SK-N-SH treated with all-trans-retinoic acid at 6 μM for 48 hours (cell line): ENCODE measurements at regions not wholly inside any gene's neighbourhood (a gene's known extent, or its start where the extent isn't known, plus 50 kb on each side); places are given as distances from the start of the nearest gene placed in this dataset.

Source experiments
- ATAC-seq: fragments of 200-7000 bp; cut with Tn5 transposase; 3 replicates; pipeline ENCODE4 v1.9.1; 2020; ENCODE audit warnings: mild to moderate bottlenecking, moderate library complexity
- ARNTL ChIP-seq: fragments of 450-650 bp; formaldehyde crosslinking; IDR thresholded peaks from 2 replicates; pipeline ENCODE4 v1.5.0; 2020; ENCODE audit warnings: low read depth, mild to moderate bottlenecking, moderate library complexity, borderline replicate concordance
- BACH2 ChIP-seq: fragments of 250-450 bp; sonication (Bioruptor Pico); IDR thresholded peaks from 2 replicates; pipeline ENCODE4 v1.9.0; 2021; ENCODE audit warnings: mild to moderate bottlenecking, borderline replicate concordance
- CSDC2 ChIP-seq: fragments of 250-450 bp; sonication (Bioruptor Pico); IDR thresholded peaks from 2 replicates; pipeline ENCODE4 v1.5.0; 2020; ENCODE audit warnings: mild to moderate bottlenecking, moderate library complexity
- ESRRG ChIP-seq: fragments of 250-450 bp; sonication (Bioruptor Pico); IDR thresholded peaks from 2 replicates; pipeline ENCODE4 v1.6.1; 2021; ENCODE audit warnings: mild to moderate bottlenecking
- GLIS3 ChIP-seq: fragments of 250-450 bp; sonication (Bioruptor Pico); IDR thresholded peaks from 2 replicates; pipeline ENCODE4 v1.5.0; 2020; ENCODE audit warnings: mild to moderate bottlenecking, moderate library complexity
- ISL1 ChIP-seq: fragments of 250-450 bp; sonication (Bioruptor Pico); IDR thresholded peaks from 2 replicates; pipeline ENCODE4 v2.1.2; 2022; ENCODE audit warnings: mild to moderate bottlenecking, moderate library complexity
- OSR1 ChIP-seq: fragments of 250-450 bp; sonication (Bioruptor Pico); IDR thresholded peaks from 2 replicates; pipeline ENCODE4 v1.8.0; 2022; ENCODE audit warnings: moderate library complexity, mild to moderate bottlenecking, inconsistent platforms
- PPARA ChIP-seq: fragments of 250-450 bp; sonication (Bioruptor Pico); IDR thresholded peaks from 2 replicates; pipeline ENCODE4 v1.5.0; 2020; ENCODE audit warnings: mild to moderate bottlenecking, borderline replicate concordance
- RARB ChIP-seq: fragments of 250-450 bp; sonication (Bioruptor Pico); IDR thresholded peaks from 2 replicates; pipeline ENCODE4 v1.8.0; 2021; ENCODE audit warnings: mild to moderate bottlenecking, moderate library complexity
- SNAI2 ChIP-seq: fragments of 250-450 bp; sonication (Bioruptor Pico); IDR thresholded peaks from 2 replicates; pipeline ENCODE4 v1.5.0; 2020; ENCODE audit warnings: mild to moderate bottlenecking, moderate library complexity
- TCF4 ChIP-seq: fragments of 250-450 bp; sonication (Bioruptor Pico); IDR thresholded peaks from 2 replicates; pipeline ENCODE4 v1.8.0; 2021; ENCODE audit warnings: mild to moderate bottlenecking, moderate library complexity, borderline replicate concordance
- TOX ChIP-seq: fragments of 250-450 bp; sonication (Bioruptor Pico); IDR thresholded peaks from 2 replicates; pipeline ENCODE4 v1.8.0; 2021; ENCODE audit warnings: mild to moderate bottlenecking, moderate library complexity, borderline replicate concordance
- ZC3H10 ChIP-seq: fragments of 250-450 bp; sonication (Bioruptor Pico); IDR thresholded peaks from 2 replicates; pipeline ENCODE4 v1.5.1; 2021; ENCODE audit warnings: mild to moderate bottlenecking, moderate library complexity
- ZFP3 ChIP-seq: fragments of 250-450 bp; sonication (Bioruptor Pico); IDR thresholded peaks from 2 replicates; pipeline ENCODE4 v1.5.0; 2020; ENCODE audit warnings: mild to moderate bottlenecking, moderate library complexity
- ZFP30 ChIP-seq: fragments of 450-650 bp; formaldehyde crosslinking; IDR thresholded peaks from 2 replicates; pipeline ENCODE4 v1.5.0; 2022; ENCODE audit warnings: mild to moderate bottlenecking, moderate library complexity
- ZNF565 ChIP-seq: fragments of 450-650 bp; formaldehyde crosslinking; conservative IDR thresholded peaks from 2 replicates; pipeline ENCODE4 v1.5.0; 2020; ENCODE audit warnings: low read depth, mild to moderate bottlenecking, moderate library complexity
- ZNF70 ChIP-seq: fragments of 450-650 bp; formaldehyde crosslinking; IDR thresholded peaks from 2 replicates; pipeline ENCODE4 v1.5.0; 2020; ENCODE audit warnings: mild to moderate bottlenecking, moderate library complexity
- ZNF8 ChIP-seq: fragments of 450-650 bp; formaldehyde crosslinking; IDR thresholded peaks from 2 replicates; pipeline ENCODE4 v1.5.0; 2020; ENCODE audit warnings: mild to moderate bottlenecking, moderate library complexity
- TF ChIP-seq, protein P1 (sequence below): fragments of 250-450 bp; sonication (Bioruptor Pico); IDR thresholded peaks from 2 replicates; pipeline ENCODE4 v1.8.0; 2020; ENCODE audit warnings: mild to moderate bottlenecking, moderate library complexity, borderline replicate concordance
- TF ChIP-seq, protein P2 (sequence below): fragments of 250-450 bp; sonication (Bioruptor Pico); IDR thresholded peaks from 2 replicates; pipeline ENCODE4 v1.5.0; 2020; ENCODE audit warnings: mild to moderate bottlenecking, moderate library complexity

DNA sequence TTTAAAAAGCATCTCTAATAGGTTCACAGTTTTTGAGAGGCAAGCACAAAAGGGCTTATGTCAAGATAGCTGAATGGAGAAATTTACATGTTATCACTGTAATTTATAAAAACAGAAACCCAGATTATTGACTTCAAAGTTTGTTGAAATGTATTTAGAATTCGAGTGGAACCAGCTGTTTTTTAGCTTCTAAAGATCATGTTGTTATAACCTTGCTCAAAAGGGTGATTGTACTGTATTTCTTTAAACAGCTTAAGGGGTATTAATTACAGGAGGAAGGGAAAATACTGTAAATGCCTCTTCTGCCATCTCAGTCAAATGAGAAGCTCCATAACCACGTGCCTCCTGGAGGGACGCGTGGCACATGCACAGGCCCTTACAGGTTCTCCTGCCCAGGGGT is 156.2 kb upstream of the MGMT start:
- no peak for ATAC-seq
- no peak for TF ChIP-seq ZNF8 (CRISPR knock-in tag)
- no peak for TF ChIP-seq BACH2 (CRISPR knock-in tag)
- no peak for TF ChIP-seq ZNF70 (CRISPR knock-in tag)

DNA sequence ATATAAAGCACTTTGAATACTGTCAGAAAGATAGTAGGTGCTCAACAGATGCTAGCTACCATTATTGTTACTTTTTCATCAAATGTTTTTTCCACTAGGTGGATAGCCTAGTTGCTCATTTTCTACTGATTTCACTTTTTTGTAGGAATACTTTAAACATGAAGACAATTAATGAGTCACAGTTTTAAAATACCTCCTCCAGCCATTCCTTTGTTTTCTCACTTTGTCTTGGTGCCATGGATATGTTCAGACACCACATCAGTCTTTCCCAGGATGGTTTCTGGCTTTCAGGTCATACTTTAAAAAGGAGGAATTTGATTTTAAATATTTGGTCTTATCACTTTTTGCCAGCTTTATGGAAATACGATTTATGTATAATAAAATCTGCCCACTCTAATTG is 147.1 kb upstream of the MGMT start:
- ATAC-seq = no peak
- no peak for TF ChIP-seq ZFP3
- no peak for TF ChIP-seq ZFP30 (CRISPR knock-in tag)
- no peak for TF ChIP-seq ESRRG
- TF ChIP-seq ZNF565 (CRISPR knock-in tag) = no peak

DNA sequence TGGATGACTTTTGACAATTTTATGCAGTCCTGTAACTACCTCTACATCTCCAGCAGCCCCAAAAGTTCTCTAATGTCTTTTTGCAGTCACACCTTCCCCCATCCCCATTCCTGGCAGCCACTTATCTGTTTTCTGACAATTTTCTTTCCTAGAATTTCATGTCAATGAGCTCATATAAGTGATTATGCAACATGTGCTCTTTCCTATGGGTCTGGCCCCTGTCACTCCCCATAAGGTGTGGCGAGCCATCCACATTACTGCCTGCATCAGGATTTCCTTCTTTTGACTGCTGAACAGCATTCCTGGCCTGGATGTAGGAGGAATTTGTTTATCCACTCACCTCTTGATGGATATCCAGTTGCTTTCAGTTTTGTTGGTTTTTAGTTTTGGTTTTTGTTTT is 146.7 kb upstream of the MGMT start:
- ATAC-seq = no peak
- TF ChIP-seq ISL1 (CRISPR knock-in tag) = no peak
- no peak for TF ChIP-seq PPARA (CRISPR knock-in tag)
- TF ChIP-seq ZNF565 (CRISPR knock-in tag) = no peak
- no peak for TF ChIP-seq TCF4 (CRISPR knock-in tag)
- no peak for TF ChIP-seq ZFP30 (CRISPR knock-in tag)
- no peak for TF ChIP-seq OSR1 (CRISPR knock-in tag)

DNA sequence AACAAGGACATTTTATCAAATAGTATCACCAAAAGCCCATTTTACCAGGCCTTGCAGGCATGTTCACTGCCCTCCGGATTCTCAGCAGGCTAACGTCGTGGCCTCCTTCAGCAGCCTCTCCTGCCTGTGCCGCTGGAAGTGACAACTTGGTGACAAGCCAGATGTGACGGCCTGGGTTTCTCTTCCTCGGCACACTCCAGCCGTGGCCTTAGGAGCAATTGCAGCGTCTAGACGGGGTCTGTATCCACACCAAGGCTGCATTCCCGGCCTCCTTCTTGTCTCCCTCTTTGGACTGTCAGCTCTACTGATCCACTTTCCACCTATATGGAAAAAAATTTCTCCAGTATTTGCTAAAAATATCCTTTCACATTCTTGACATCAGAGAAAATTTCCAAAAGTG is 145.3 kb upstream of the MGMT start:
- no peak for ATAC-seq
- TF ChIP-seq GLIS3 (CRISPR knock-in tag) = no peak
- TF ChIP-seq ZC3H10 = no peak

DNA sequence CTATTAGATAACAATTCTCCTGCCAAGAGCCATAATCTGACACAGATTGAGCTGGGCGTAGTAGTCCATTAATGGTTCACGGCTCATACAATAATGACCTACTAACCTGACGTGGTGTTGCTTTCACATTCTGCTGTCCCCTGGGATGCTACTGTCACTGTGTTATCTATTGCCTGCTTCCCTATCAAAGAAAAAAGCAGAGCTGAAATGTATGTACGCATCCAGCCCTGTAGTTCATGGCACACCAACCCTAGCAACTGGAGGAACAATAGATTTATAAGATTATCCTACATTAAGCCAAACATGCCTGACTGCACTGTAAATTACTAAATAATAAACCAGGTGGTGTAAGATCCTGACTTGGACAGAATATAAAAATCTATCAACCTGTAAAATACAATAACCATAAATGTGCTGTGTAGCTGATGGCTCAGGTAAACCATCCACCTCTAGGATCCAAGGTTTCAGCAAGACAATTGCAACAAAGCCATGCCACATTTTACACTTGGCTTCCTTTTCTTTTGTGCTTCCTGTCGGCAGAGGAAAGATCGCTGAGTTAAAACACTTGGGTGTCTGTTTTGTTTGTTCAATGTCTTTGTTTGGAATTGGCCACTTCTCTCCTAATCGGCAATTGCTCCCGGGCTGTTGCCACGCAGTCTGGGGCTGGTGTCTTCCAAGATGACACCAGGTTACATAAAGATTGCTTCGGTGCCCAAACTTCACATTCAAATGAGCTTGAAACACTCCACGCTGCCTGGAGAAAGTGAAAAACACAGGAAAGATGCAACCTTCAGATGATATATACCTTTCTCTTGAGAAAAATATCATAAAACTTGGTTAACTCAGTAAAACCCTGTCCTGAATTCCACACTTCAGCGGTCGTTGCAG is 143.9 kb upstream of the MGMT start:
- ATAC-seq = no peak

DNA sequence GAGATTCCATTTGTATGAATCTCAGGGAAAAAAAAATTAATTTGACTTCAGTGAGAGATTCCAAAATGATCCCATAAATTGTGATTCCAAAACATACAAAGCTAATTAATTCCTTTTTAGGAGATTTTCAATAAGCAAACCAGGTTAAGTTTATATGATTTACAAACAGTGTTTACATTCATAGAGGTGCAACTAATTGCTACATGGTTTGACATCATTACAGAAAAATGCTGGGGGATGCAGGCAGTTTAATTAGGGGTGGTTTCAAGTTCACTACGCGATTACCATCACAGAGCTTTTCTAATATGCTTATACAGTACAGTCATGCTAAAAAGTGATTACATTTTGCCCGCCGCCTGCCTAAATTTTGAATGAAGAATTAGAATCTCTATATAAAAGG is 143.2 kb upstream of the MGMT start:
- ATAC-seq = no peak
- TF ChIP-seq, protein P1, sequence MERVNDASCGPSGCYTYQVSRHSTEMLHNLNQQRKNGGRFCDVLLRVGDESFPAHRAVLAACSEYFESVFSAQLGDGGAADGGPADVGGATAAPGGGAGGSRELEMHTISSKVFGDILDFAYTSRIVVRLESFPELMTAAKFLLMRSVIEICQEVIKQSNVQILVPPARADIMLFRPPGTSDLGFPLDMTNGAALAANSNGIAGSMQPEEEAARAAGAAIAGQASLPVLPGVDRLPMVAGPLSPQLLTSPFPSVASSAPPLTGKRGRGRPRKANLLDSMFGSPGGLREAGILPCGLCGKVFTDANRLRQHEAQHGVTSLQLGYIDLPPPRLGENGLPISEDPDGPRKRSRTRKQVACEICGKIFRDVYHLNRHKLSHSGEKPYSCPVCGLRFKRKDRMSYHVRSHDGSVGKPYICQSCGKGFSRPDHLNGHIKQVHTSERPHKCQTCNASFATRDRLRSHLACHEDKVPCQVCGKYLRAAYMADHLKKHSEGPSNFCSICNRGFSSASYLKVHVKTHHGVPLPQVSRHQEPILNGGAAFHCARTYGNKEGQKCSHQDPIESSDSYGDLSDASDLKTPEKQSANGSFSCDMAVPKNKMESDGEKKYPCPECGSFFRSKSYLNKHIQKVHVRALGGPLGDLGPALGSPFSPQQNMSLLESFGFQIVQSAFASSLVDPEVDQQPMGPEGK (CRISPR knock-in tag) = no peak
- TF ChIP-seq PPARA (CRISPR knock-in tag) (no peak), RARB (CRISPR knock-in tag) (no peak), TOX (CRISPR knock-in tag) (no peak), ARNTL (CRISPR knock-in tag) (no peak)
- TF ChIP-seq, protein P2, sequence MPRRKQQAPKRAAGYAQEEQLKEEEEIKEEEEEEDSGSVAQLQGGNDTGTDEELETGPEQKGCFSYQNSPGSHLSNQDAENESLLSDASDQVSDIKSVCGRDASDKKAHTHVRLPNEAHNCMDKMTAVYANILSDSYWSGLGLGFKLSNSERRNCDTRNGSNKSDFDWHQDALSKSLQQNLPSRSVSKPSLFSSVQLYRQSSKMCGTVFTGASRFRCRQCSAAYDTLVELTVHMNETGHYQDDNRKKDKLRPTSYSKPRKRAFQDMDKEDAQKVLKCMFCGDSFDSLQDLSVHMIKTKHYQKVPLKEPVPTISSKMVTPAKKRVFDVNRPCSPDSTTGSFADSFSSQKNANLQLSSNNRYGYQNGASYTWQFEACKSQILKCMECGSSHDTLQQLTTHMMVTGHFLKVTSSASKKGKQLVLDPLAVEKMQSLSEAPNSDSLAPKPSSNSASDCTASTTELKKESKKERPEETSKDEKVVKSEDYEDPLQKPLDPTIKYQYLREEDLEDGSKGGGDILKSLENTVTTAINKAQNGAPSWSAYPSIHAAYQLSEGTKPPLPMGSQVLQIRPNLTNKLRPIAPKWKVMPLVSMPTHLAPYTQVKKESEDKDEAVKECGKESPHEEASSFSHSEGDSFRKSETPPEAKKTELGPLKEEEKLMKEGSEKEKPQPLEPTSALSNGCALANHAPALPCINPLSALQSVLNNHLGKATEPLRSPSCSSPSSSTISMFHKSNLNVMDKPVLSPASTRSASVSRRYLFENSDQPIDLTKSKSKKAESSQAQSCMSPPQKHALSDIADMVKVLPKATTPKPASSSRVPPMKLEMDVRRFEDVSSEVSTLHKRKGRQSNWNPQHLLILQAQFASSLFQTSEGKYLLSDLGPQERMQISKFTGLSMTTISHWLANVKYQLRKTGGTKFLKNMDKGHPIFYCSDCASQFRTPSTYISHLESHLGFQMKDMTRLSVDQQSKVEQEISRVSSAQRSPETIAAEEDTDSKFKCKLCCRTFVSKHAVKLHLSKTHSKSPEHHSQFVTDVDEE (CRISPR knock-in tag) = no peak

More for the DNA sequence above, 143.9 kb upstream of the MGMT start:
- TF ChIP-seq GLIS3 (CRISPR knock-in tag) = no peak
- no peak for TF ChIP-seq ZFP3
- no peak for TF ChIP-seq TCF4 (CRISPR knock-in tag)
- TF ChIP-seq, protein P1 (CRISPR knock-in tag) = no peak
- no peak for TF ChIP-seq TOX (CRISPR knock-in tag)
- TF ChIP-seq ZC3H10 = no peak
- TF ChIP-seq, protein P2 (CRISPR knock-in tag) = no peak
- no peak for TF ChIP-seq SNAI2 (CRISPR knock-in tag)
- TF ChIP-seq CSDC2 (CRISPR knock-in tag) = no peak
- TF ChIP-seq ZFP30 (CRISPR knock-in tag) = no peak
- no peak for TF ChIP-seq PPARA (CRISPR knock-in tag)
- TF ChIP-seq ARNTL (CRISPR knock-in tag) = no peak
- TF ChIP-seq, all 23 proteins: peak for 0
